Glutamatergic neuron (in vitro differentiated cells): ENCODE measurements at regions not wholly inside any gene's neighbourhood (a gene's known extent, or its start where the extent isn't known, plus 50 kb on each side); places are given as distances from the start of the nearest gene placed in this dataset.

Experiments
- DNase-seq: peaks from one replicate; pipeline ENCODE4 v3.0.0; 2022
- H3K27ac Mint-ChIP-seq: one replicate; pipeline ENCODE4 v1.8.0; 2020; ENCODE audit warnings: mild to moderate bottlenecking, mixed read lengths, inconsistent platforms; ENCODE audit not compliant: unreplicated experiment
- H3K27me3 Mint-ChIP-seq: one replicate; pipeline ENCODE4 v1.8.0; 2020; ENCODE audit warnings: mild to moderate bottlenecking, moderate library complexity, mixed read lengths, inconsistent platforms; ENCODE audit not compliant: unreplicated experiment
- H3K36me3 Mint-ChIP-seq: one replicate; pipeline ENCODE4 v1.8.0; 2020; ENCODE audit warnings: mild to moderate bottlenecking, mixed read lengths, inconsistent platforms; ENCODE audit not compliant: unreplicated experiment
- H3K4me1 Mint-ChIP-seq: one replicate; pipeline ENCODE4 v1.8.0; 2020; ENCODE audit warnings: mild to moderate bottlenecking, low read depth, mixed read lengths, inconsistent platforms; ENCODE audit not compliant: unreplicated experiment
- H3K4me3 Mint-ChIP-seq: one replicate; pipeline ENCODE4 v1.8.0; 2020; ENCODE audit warnings: mild to moderate bottlenecking, mixed read lengths, inconsistent platforms; ENCODE audit not compliant: unreplicated experiment
- H3K9me3 Mint-ChIP-seq: one replicate; pipeline ENCODE4 v1.8.0; 2020; ENCODE audit warnings: mild to moderate bottlenecking, moderate library complexity, mixed read lengths, inconsistent platforms; ENCODE audit not compliant: unreplicated experiment
- CTCF ChIP-seq: fragments of 200-600 bp; sonication (generic); IDR thresholded peaks from one replicate; pipeline ENCODE4 v1.5.0; 2021; ENCODE audit not compliant: partially characterized antibody, unreplicated experiment

- Mint-ChIP-seq H3K36me3 (no peaks in the 10 kb centered on the region), H3K27ac (no peak overlapping the region), H3K4me1 (no peaks in the 10 kb centered on the region), H3K27me3 (peaks cover 2% of the 10 kb centered on the region), H3K4me3 (no peak overlapping the region), H3K9me3 (no peaks in the 10 kb centered on the region)
- no peak for DNase-seq
- TF ChIP-seq CTCF = no peak
Observed at GRCh38 chr12:30203981-30204380, 420.2 kb upstream of the TMTC1 start.

GRCh38 chr12:30202521-30203254 lies 418.9 kb upstream of the TMTC1 start:
- TF ChIP-seq CTCF = no peak
- Mint-ChIP-seq H3K27me3 (peaks cover 2% of the 10 kb centered on the region), H3K4me3 (no peak overlapping the region), H3K9me3 (no peaks in the 10 kb centered on the region), H3K36me3 (no peaks in the 10 kb centered on the region), H3K27ac (no peak overlapping the region), H3K4me1 (no peaks in the 10 kb centered on the region)
- no peak for DNase-seq

- TF ChIP-seq CTCF = no peak
- Mint-ChIP-seq H3K4me3 (peak overlapping the region; percentile 65), H3K27ac (no peak overlapping the region), H3K4me1 (no peaks in the 10 kb centered on the region), H3K9me3 (no peaks in the 10 kb centered on the region), H3K36me3 (no peaks in the 10 kb centered on the region), H3K27me3 (peaks cover 2% of the 10 kb centered on the region)
- peak; percentile 12 for DNase-seq
Observed at GRCh38 chr12:30201301-30202160, 417.8 kb upstream of the TMTC1 start.

GRCh38 chr12:30200864-30201263 lies 417.1 kb upstream of the TMTC1 start:
- H3K27me3 Mint-ChIP-seq = peaks cover 2% of the 10 kb centered on the region
- H3K9me3 Mint-ChIP-seq = no peaks in the 10 kb centered on the region
- peak overlapping the region; percentile 74 for H3K4me3 Mint-ChIP-seq
- no peaks in the 10 kb centered on the region for H3K36me3 Mint-ChIP-seq
- TF ChIP-seq CTCF = no peak
- no peaks in the 10 kb centered on the region for H3K4me1 Mint-ChIP-seq
- H3K27ac Mint-ChIP-seq = no peak overlapping the region
- DNase-seq = peak; percentile 19
